ENCODE measurements at regions not wholly inside any gene's neighbourhood (a gene's known extent, or its start where the extent isn't known, plus 50 kb on each side); places are given as distances from the start of the nearest gene placed in this dataset.

DNA sequence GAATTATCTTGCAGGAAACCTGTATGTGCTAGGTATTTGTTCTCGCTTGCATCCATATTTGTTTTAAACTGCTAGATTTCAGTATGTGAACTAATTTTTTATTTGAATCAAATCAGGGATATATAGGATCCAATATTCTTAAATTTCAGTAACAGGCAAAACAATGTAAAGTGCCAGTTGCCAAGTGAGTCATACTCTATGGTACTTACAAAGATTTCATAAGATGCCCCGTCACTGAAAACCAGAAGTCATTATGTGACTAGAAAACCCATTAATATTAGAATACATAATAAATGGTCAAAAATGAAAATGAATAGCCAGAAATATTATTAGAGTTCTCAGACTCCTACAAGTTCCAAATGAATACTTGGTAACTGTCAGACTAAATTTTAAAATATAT is 481.2 kb downstream of the TFAP2A start:
- CTCF ChIA-PET: no interaction called here
- H2AFZ ChIP-seq (ENCODE audit: low read depth, low read length): no peak overlapping the region
- no peaks in the 10 kb centered on the region for H3K79me2 ChIP-seq (ENCODE audit: control insufficient read depth, insufficient read depth, low read length)
- TF ChIP-seq, protein P1, sequence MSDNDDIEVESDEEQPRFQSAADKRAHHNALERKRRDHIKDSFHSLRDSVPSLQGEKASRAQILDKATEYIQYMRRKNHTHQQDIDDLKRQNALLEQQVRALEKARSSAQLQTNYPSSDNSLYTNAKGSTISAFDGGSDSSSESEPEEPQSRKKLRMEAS (IDR thresholded peaks at IDR 0.05; ENCODE audit: insufficient read depth, insufficient read length): no peak
- no peak for TF ChIP-seq POLR2AphosphoS5 (IDR thresholded peaks at IDR 0.05; ENCODE audit: insufficient read depth, low read depth, low read length)
- no peak for TF ChIP-seq POLR2A (IDR thresholded peaks at IDR 0.05; ENCODE audit: low read depth, low read length)
- TF ChIP-seq, protein P2, sequence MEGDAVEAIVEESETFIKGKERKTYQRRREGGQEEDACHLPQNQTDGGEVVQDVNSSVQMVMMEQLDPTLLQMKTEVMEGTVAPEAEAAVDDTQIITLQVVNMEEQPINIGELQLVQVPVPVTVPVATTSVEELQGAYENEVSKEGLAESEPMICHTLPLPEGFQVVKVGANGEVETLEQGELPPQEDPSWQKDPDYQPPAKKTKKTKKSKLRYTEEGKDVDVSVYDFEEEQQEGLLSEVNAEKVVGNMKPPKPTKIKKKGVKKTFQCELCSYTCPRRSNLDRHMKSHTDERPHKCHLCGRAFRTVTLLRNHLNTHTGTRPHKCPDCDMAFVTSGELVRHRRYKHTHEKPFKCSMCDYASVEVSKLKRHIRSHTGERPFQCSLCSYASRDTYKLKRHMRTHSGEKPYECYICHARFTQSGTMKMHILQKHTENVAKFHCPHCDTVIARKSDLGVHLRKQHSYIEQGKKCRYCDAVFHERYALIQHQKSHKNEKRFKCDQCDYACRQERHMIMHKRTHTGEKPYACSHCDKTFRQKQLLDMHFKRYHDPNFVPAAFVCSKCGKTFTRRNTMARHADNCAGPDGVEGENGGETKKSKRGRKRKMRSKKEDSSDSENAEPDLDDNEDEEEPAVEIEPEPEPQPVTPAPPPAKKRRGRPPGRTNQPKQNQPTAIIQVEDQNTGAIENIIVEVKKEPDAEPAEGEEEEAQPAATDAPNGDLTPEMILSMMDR (IDR thresholded peaks at IDR 0.05; ENCODE audit: extremely low read depth in 1 of 2, insufficient read depth in 1 of 2, low read depth in 1 of 2, low read length in 2 of 2): no peak
- TF ChIP-seq MYC (IDR thresholded peaks at IDR 0.05; ENCODE audit: low read depth, low read length): no peak
- TF ChIP-seq JUN (IDR thresholded peaks at IDR 0.05; ENCODE audit: borderline replicate concordance, insufficient read depth, insufficient read length, low read depth): no peak
- no peak for TF ChIP-seq EZH2 (IDR thresholded peaks at IDR 0.05; ENCODE audit: borderline replicate concordance, low read depth, low read length, severe bottlenecking)
- no peak for TF ChIP-seq GATA2 (IDR thresholded peaks at IDR 0.05; ENCODE audit: insufficient read depth, insufficient read length, low read depth, low read length)
- TF ChIP-seq FOS (IDR thresholded peaks at IDR 0.05; ENCODE audit: borderline replicate concordance, insufficient read depth, low read length): no peak
- POLR2A ChIA-PET: no interaction called here
- dilution Hi-C loops (cut with MboI; ENCODE audit: extremely low pct_ligation_motif_present, low sequenced_read_pairs): no loop called here
- H4K20me1 ChIP-seq (replicated peaks; ENCODE audit: control insufficient read depth, extremely low read depth, insufficient read depth, low read length): no peaks in the 10 kb centered on the region
- peaks cover under 1% of the 10 kb centered on the region for H3K9me3 ChIP-seq (replicated peaks; ENCODE audit: control insufficient read depth, insufficient read depth, low read length)
- no peaks in the 10 kb centered on the region for H3K9me1 ChIP-seq (replicated peaks; ENCODE audit: control insufficient read depth, extremely low read depth, insufficient read depth, low read length)
- H3K4me3 ChIP-seq (replicated peaks in 1 of 3; ENCODE audit: insufficient read depth in 1 of 3, low read depth in 1 of 3, low read length in 3 of 3): no peak overlapping the region
- H3K27ac ChIP-seq (ENCODE audit: insufficient read depth, low read depth, low read length): no peak overlapping the region
- no peak for FAIRE-seq
- H3K4me1 ChIP-seq (ENCODE audit: control insufficient read depth, extremely low read depth, insufficient read depth, low read length): no peaks in the 10 kb centered on the region
- no peaks in the 10 kb centered on the region for H3K27me3 ChIP-seq (ENCODE audit: control insufficient read depth in 2 of 2, insufficient read depth in 2 of 2, low read length in 2 of 2)
- no peak overlapping the region for H3K4me2 ChIP-seq (ENCODE audit: insufficient read depth, low read length)
- DNase-seq (ENCODE audit: low read depth, low spot score): no peak
- BruUV-seq (replicated peaks): no TSS peak
- intact Hi-C loops (cut with micrococcal nuclease): no loop called here
- H3K9ac ChIP-seq (replicated peaks; ENCODE audit: extremely low read depth, insufficient read depth, low read length): no peak overlapping the region
- no peaks in the 10 kb centered on the region for H3K36me3 ChIP-seq (ENCODE audit: control insufficient read depth in 2 of 2, extremely low read depth in 1 of 2, insufficient read depth in 2 of 2, low read length in 2 of 2)
